SK-MEL-5 (cell line): ENCODE measurements at regions not wholly inside any gene's neighbourhood (a gene's known extent, or its start where the extent isn't known, plus 50 kb on each side); places are given as distances from the start of the nearest gene placed in this dataset.

Source experiments
- DNase-seq: peaks from one replicate; pipeline ENCODE4 v3.0.0-alpha.2; 2016; ENCODE audit warnings: low read depth, low spot score
- in situ Hi-C: cut with HindIII; loops from 2 replicates; pipeline ENCODE4 v1.10.0; 2016; ENCODE audit warnings: low sequenced_read_pairs, high pct_unique_total_duplicates, low pct_unique_long_range_greater_than_20kb

GRCh38 chr15:37715101-37715500, 219.3 kb upstream of the TMCO5A start:
- in situ Hi-C loops, result no loop called here
- DNase-seq, result no peak

GRCh38 chr15:37720267-37720666, 214.2 kb upstream of the TMCO5A start:
- no peak for DNase-seq
- in situ Hi-C loops, result no loop called here

GRCh38 chr15:37731146-37731746, 203.2 kb upstream of the TMCO5A start:
- in situ Hi-C loops, result no loop called here

GRCh38 chr15:37733628-37734027, 200.8 kb upstream of the TMCO5A start:
- DNase-seq, result no peak
- in situ Hi-C loops, result no loop called here

More at GRCh38 chr15:37731146-37731746, 203.2 kb upstream of the TMCO5A start:
- DNase-seq, result no peak

- in situ Hi-C loops, result no loop called here
- no peak for DNase-seq
Measured at GRCh38 chr15:37740623-37741141, 193.8 kb upstream of the TMCO5A start.

GRCh38 chr15:37743826-37744225, 190.6 kb upstream of the TMCO5A start:
- no peak for DNase-seq
- in situ Hi-C loops, result no loop called here

- in situ Hi-C loops, result no loop called here
- no peak for DNase-seq
Measured at GRCh38 chr15:37744521-37744920, 189.9 kb upstream of the TMCO5A start.

GRCh38 chr15:37751401-37751800, 183.0 kb upstream of the TMCO5A start:
- in situ Hi-C loops, result no loop called here
- DNase-seq, result no peak

- no peak for DNase-seq
Measured at GRCh38 chr15:37756407-37756806, 178.0 kb upstream of the TMCO5A start.

GRCh38 chr15:37758412-37758811, 176.0 kb upstream of the TMCO5A start:
- in situ Hi-C loops, result no loop called here
- no peak for DNase-seq

More at GRCh38 chr15:37756407-37756806, 178.0 kb upstream of the TMCO5A start:
- in situ Hi-C loops, result no loop called here

GRCh38 chr15:37764733-37765191, 169.7 kb upstream of the TMCO5A start:
- peak; percentile 73 for DNase-seq
- in situ Hi-C loops, result no loop called here

GRCh38 chr15:37765786-37766185, 168.7 kb upstream of the TMCO5A start:
- DNase-seq, result no peak
- in situ Hi-C loops, result no loop called here

GRCh38 chr15:37767841-37768455, 166.5 kb upstream of the TMCO5A start:
- in situ Hi-C loops, result no loop called here
- DNase-seq, result no peak

- in situ Hi-C loops, result no loop called here
- DNase-seq, result no peak
Measured at GRCh38 chr15:37771465-37771864, 163.0 kb upstream of the TMCO5A start.

GRCh38 chr15:37773111-37773860, 161.2 kb upstream of the TMCO5A start:
- DNase-seq, result no peak
- in situ Hi-C loops, result no loop called here

GRCh38 chr15:37774961-37775360, 159.5 kb upstream of the TMCO5A start:
- in situ Hi-C loops, result no loop called here
- DNase-seq, result no peak

- in situ Hi-C loops, result no loop called here
- DNase-seq, result no peak
Measured at GRCh38 chr15:37777006-37777405, 157.4 kb upstream of the TMCO5A start.

- in situ Hi-C loops, result no loop called here
- DNase-seq, result no peak
Measured at GRCh38 chr15:37783290-37783689, 151.2 kb upstream of the TMCO5A start.

- in situ Hi-C loops, result no loop called here
- no peak for DNase-seq
Measured at GRCh38 chr15:37788330-37788729, 146.1 kb upstream of the TMCO5A start.
